A673 (cell line): ENCODE measurements at regions not wholly inside any gene's neighbourhood (a gene's known extent, or its start where the extent isn't known, plus 50 kb on each side); places are given as distances from the start of the nearest gene placed in this dataset.

Source experiments
- BruUV-seq: library from RNA; stranded (reverse); fragments of 400-500 nt; replicated peaks from 2 replicates; lab custom pipeline; 2021; lab: Mats Ljungman, UMichigan
- CTCF ChIA-PET: fragments of 300-600 bp; sonication (Branson Sonifier 250); formaldehyde crosslinking; loops from one replicate; lab custom pipeline; 2022; ENCODE audit warnings: antibody characterized with exemption; lab: Charles Lee
- POLR2A ChIA-PET: fragments of 300-600 bp; sonication (Branson Sonifier 250); formaldehyde crosslinking; loops from one replicate; lab custom pipeline; 2022; ENCODE audit warnings: antibody characterized with exemption; ENCODE audit not compliant: low non-redundant PET; lab: Charles Lee
- DNase-seq: peaks from one replicate; pipeline ENCODE4 v3.0.0-alpha.2; 2015; ENCODE audit warnings: low spot score
- H3K27ac ChIP-seq: fragments of 200-600 bp; sonication (generic); 2 replicates; pipeline ENCODE4 v1.5.1; 2016; ENCODE audit warnings: mixed run types, low read depth, mild to moderate bottlenecking, mixed read lengths, antibody characterized with exemption, low read length; ENCODE audit not compliant: poor library complexity, severe bottlenecking
- H3K27me3 ChIP-seq: fragments of 200-600 bp; sonication (generic); replicated peaks from 2 replicates; pipeline ENCODE4 v1.6.1; 2017; ENCODE audit warnings: mixed run types, low read depth, mild to moderate bottlenecking, mixed read lengths, antibody characterized with exemption, low read length; ENCODE audit not compliant: insufficient read depth, poor library complexity
- H3K36me3 ChIP-seq: fragments of 200-600 bp; sonication (generic); 2 replicates; pipeline ENCODE4 v1.6.1; 2016; ENCODE audit warnings: mixed run types, mild to moderate bottlenecking, mixed read lengths, antibody characterized with exemption, low read length; ENCODE audit not compliant: insufficient read depth, poor library complexity, severe bottlenecking
- H3K4me1 ChIP-seq: fragments of 200-600 bp; sonication (generic); 2 replicates; pipeline ENCODE4 v1.6.1; 2017; ENCODE audit warnings: mixed run types, mild to moderate bottlenecking, mixed read lengths, antibody characterized with exemption, low read length; ENCODE audit not compliant: insufficient read depth, poor library complexity, severe bottlenecking
- H3K4me3 ChIP-seq: fragments of 200-600 bp; sonication (generic); 2 replicates; pipeline ENCODE4 v1.5.1; 2016; ENCODE audit warnings: low read depth, mixed run types, mild to moderate bottlenecking, mixed read lengths, low read length; ENCODE audit not compliant: poor library complexity, severe bottlenecking
- H3K9me3 ChIP-seq: fragments of 200-600 bp; sonication (generic); 2 replicates; pipeline ENCODE4 v1.6.1; 2016; ENCODE audit warnings: mixed run types, low read depth, mild to moderate bottlenecking, mixed read lengths, antibody characterized with exemption, low read length; ENCODE audit not compliant: poor library complexity, severe bottlenecking
- CTCF ChIP-seq: fragments of 300-800, 200-600 bp; sonication (generic); conservative IDR thresholded peaks from 2 replicates; pipeline ENCODE4 v1.5.1; 2017; ENCODE audit warnings: low read depth, mild to moderate bottlenecking, antibody characterized with exemption, low read length, moderate library complexity, mixed read lengths
- EZH2 ChIP-seq: fragments of 200-600 bp; sonication (generic); IDR thresholded peaks from 2 replicates; pipeline ENCODE4 v1.6.1; 2017; ENCODE audit warnings: borderline replicate concordance, low read depth, mild to moderate bottlenecking, mixed read lengths, antibody characterized with exemption, low read length; ENCODE audit not compliant: poor library complexity, severe bottlenecking
- intact Hi-C: fragments of 100-400 bp; cut with micrococcal nuclease; formaldehyde crosslinking; loops from one replicate; pipeline ENCODE4 v1.10.0; 2022; ENCODE audit not compliant: unreplicated experiment

GRCh38 chr14:40618225-40618898, 988.3 kb upstream of the LRFN5 start:
- no peak overlapping the region for H3K4me3 ChIP-seq
- H3K4me1 ChIP-seq = no peaks in the 10 kb centered on the region
- TF ChIP-seq EZH2 = no peak
- H3K27me3 ChIP-seq = no peaks in the 10 kb centered on the region
- CTCF ChIA-PET = no interaction called here
- POLR2A ChIA-PET = no interaction called here
- no peak for DNase-seq
- BruUV-seq = no TSS peak
- no peak overlapping the region for H3K27ac ChIP-seq
- no peaks in the 10 kb centered on the region for H3K36me3 ChIP-seq
- intact Hi-C loops = no loop called here
- peaks cover 3% of the 10 kb centered on the region for H3K9me3 ChIP-seq

- Histone ChIP-seq H3K4me3 (no peak overlapping the region), H3K4me1 (no peaks in the 10 kb centered on the region), H3K9me3 (peaks cover 3% of the 10 kb centered on the region), H3K27ac (no peak overlapping the region), H3K27me3 (no peaks in the 10 kb centered on the region), H3K36me3 (no peaks in the 10 kb centered on the region)
- CTCF ChIA-PET = no interaction called here
- intact Hi-C loops = no loop called here
- BruUV-seq = no TSS peak
- POLR2A ChIA-PET = no interaction called here
- DNase-seq = no peak
- TF ChIP-seq EZH2 = no peak
These were observed 990.1 kb upstream of the LRFN5 start for GRCh38 chr14:40616579-40616978.

- Histone ChIP-seq H3K9me3 (no peaks in the 10 kb centered on the region), H3K27me3 (no peaks in the 10 kb centered on the region), H3K27ac (no peak overlapping the region), H3K36me3 (no peaks in the 10 kb centered on the region), H3K4me3 (no peak overlapping the region), H3K4me1 (no peaks in the 10 kb centered on the region)
- TF ChIP-seq CTCF (no peak), EZH2 (no peak)
- ChIA-PET POLR2A (no interaction called here), CTCF (no interaction called here)
- DNase-seq = no peak
- no TSS peak for BruUV-seq
- intact Hi-C loops = no loop called here
These were observed 1005.6 kb upstream of the LRFN5 start for GRCh38 chr14:40601063-40601462.

- POLR2A ChIA-PET = no interaction called here
These were observed 1007.0 kb upstream of the LRFN5 start for GRCh38 chr14:40599725-40600124.

More at GRCh38 chr14:40599725-40600124, 1007.0 kb upstream of the LRFN5 start:
- Histone ChIP-seq H3K36me3 (no peaks in the 10 kb centered on the region), H3K27ac (no peak overlapping the region), H3K27me3 (no peaks in the 10 kb centered on the region), H3K4me3 (no peak overlapping the region), H3K4me1 (no peaks in the 10 kb centered on the region), H3K9me3 (no peaks in the 10 kb centered on the region)
- CTCF ChIA-PET = no interaction called here
- intact Hi-C loops = no loop called here
- BruUV-seq = no TSS peak
- TF ChIP-seq CTCF = no peak
- no peak for TF ChIP-seq EZH2
- DNase-seq = no peak
